Germinal center (tissue), 1 donor: ENCODE measurements at regions not wholly inside any gene's neighbourhood (a gene's known extent, or its start where the extent isn't known, plus 50 kb on each side); places are given as distances from the start of the nearest gene placed in this dataset.
"Not testable (repeated sequence)": the region's sequence is repeated elsewhere in the genome, so short reads cannot be mapped to it uniquely, and the experiment has no call there.

Source experiments
- DNase-seq: peaks from one replicate; pipeline ENCODE4 v3.0.0; 2012; ENCODE audit warnings: mixed read lengths, low spot score

- not testable (repeated sequence) for DNase-seq
Measured at GRCh38 chr7:136419740-136420139, 442.6 kb upstream of the MTPN start.

- DNase-seq: no peak
Measured at GRCh38 chr7:136412952-136413351, 435.8 kb upstream of the MTPN start.

GRCh38 chr7:136405931-136406777 lies 429.0 kb upstream of the MTPN start:
- peak; percentile 32 for DNase-seq

- DNase-seq: no peak
Measured at GRCh38 chr7:136403591-136403990, 426.4 kb upstream of the MTPN start.

- DNase-seq: no peak
Measured at GRCh38 chr7:136400877-136401276, 423.7 kb upstream of the MTPN start.

GRCh38 chr7:136399385-136399784 lies 422.2 kb upstream of the MTPN start:
- no peak for DNase-seq

GRCh38 chr7:136392856-136393255 lies 415.7 kb upstream of the MTPN start:
- DNase-seq: no peak

GRCh38 chr7:136391371-136391770 lies 414.2 kb upstream of the MTPN start:
- no peak for DNase-seq

GRCh38 chr7:136389933-136390332 lies 412.8 kb upstream of the MTPN start:
- DNase-seq: no peak

GRCh38 chr7:136386876-136387275 lies 409.7 kb upstream of the MTPN start:
- DNase-seq: no peak

- DNase-seq: not testable (repeated sequence)
Measured at GRCh38 chr7:136371409-136371808, 394.2 kb upstream of the MTPN start.

- DNase-seq: no peak
Measured at GRCh38 chr7:136370137-136370536, 393.0 kb upstream of the MTPN start.

- DNase-seq: no peak
Measured at GRCh38 chr7:136369225-136369624, 392.1 kb upstream of the MTPN start.

- no peak for DNase-seq
Measured at GRCh38 chr7:136359333-136359903, 382.3 kb upstream of the MTPN start.

- DNase-seq: no peak
Measured at GRCh38 chr7:136353287-136353686, 376.1 kb upstream of the MTPN start.

- DNase-seq: no peak
Measured at GRCh38 chr7:136348542-136349192, 371.5 kb upstream of the MTPN start.

GRCh38 chr7:136348142-136348541 lies 371.0 kb upstream of the MTPN start:
- DNase-seq: no peak

- no peak for DNase-seq
Measured at GRCh38 chr7:136347488-136347887, 370.3 kb upstream of the MTPN start.

- no peak for DNase-seq
Measured at GRCh38 chr7:136342251-136342650, 365.1 kb upstream of the MTPN start.

GRCh38 chr7:136339464-136339863 lies 362.3 kb upstream of the MTPN start:
- DNase-seq: no peak

- no peak for DNase-seq
Measured at GRCh38 chr7:136336932-136337331, 359.8 kb upstream of the MTPN start.

GRCh38 chr7:136333636-136334035 lies 356.5 kb upstream of the MTPN start:
- no peak for DNase-seq

GRCh38 chr7:136326045-136326609 lies 349.0 kb upstream of the MTPN start:
- DNase-seq: no peak
